ENCODE measurements at regions not wholly inside any gene's neighbourhood (a gene's known extent, or its start where the extent isn't known, plus 50 kb on each side); places are given as distances from the start of the nearest gene placed in this dataset.

DNA sequence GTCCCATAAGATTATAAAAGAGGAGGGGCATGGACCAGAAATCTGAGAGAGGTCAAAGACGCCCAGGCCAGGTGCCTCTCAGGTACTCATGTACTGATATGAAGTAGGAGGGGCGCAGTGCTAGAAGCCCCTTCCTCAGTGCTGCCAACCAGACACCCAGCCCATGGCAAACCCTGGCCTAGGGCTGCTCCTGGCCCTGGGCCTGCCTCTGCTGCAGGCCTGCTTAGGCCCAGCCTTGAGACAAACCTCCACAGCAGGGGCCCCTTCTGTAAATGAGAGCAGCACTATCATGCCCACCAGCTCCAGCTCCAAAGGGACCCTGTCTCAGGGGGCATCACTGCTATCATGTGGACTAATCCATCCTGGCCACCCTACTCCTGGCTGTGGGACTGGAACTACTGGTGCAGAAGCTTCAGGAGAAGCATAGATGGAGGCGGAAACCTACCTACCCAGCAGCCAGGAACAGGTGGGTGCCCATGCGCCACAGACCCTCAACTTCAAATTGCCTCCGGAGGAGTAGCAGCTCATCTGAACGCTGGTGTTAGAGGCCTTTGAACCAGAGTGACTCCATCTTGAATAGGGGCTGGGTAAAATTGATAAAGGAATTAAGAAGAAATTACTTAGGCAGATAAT lies 72.4 kb upstream of the LGSN start:
- BruUV-seq (replicated peaks), result no TSS peak
- CTCF ChIA-PET, result no interaction called here
- no peaks in the 10 kb centered on the region for H3K27me3 Mint-ChIP-seq (ENCODE audit: unreplicated experiment)

DNA sequence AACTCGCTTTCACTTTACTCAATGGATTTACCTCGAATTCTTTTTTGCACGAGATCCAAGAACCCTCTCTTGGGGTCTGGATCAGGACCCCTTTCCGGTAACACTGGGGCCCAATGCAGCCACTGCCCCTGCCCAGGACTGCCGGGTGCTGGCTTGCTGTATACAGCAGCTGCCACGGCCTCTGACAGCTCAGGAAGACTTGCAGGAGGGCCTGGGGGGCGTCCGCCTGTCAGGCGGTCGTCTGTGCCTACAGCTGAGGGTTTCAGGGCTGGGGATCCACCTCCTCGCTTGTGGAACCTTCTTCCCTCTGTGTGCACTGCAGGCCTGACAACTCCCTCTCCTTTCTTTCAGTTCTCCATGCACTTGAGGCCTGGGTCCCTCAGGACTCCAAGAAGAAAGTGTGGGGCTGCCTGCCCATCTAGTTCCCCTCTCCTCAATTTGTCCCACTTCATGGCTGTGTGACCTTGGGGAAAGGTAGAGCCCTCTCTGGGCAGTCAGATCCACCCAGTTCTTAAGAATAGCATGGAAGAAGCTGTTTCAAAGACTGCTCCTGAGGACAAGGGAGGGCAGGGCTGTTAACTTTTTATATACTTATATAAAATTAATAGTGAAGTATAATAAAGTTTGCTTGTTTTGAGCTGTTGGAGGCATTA lies 75.0 kb upstream of the LGSN start:
- Mint-ChIP-seq H3K36me3 (ENCODE audit: insufficient read depth, unreplicated experiment) (no peaks in the 10 kb centered on the region), H3K9me3 (ENCODE audit: low read depth, unreplicated experiment) (peaks cover 4% of the 10 kb centered on the region), H3K4me3 (ENCODE audit: low read depth, unreplicated experiment) (no peak overlapping the region), H3K27ac (ENCODE audit: unreplicated experiment) (no peak overlapping the region), H3K4me1 (ENCODE audit: low read depth, unreplicated experiment) (no peaks in the 10 kb centered on the region), H3K27me3 (ENCODE audit: unreplicated experiment) (no peaks in the 10 kb centered on the region)
- no peak for DNase-seq
- TF ChIP-seq, protein P1, sequence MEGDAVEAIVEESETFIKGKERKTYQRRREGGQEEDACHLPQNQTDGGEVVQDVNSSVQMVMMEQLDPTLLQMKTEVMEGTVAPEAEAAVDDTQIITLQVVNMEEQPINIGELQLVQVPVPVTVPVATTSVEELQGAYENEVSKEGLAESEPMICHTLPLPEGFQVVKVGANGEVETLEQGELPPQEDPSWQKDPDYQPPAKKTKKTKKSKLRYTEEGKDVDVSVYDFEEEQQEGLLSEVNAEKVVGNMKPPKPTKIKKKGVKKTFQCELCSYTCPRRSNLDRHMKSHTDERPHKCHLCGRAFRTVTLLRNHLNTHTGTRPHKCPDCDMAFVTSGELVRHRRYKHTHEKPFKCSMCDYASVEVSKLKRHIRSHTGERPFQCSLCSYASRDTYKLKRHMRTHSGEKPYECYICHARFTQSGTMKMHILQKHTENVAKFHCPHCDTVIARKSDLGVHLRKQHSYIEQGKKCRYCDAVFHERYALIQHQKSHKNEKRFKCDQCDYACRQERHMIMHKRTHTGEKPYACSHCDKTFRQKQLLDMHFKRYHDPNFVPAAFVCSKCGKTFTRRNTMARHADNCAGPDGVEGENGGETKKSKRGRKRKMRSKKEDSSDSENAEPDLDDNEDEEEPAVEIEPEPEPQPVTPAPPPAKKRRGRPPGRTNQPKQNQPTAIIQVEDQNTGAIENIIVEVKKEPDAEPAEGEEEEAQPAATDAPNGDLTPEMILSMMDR (IDR thresholded peaks at IDR 0.05; ENCODE audit: unreplicated experiment), result no peak
- no TSS peak for BruUV-seq (replicated peaks)
- CTCF ChIA-PET, result no interaction called here
- intact Hi-C loops (cut with micrococcal nuclease; ENCODE audit: unreplicated experiment), result no loop called here

More for the DNA sequence above, 72.4 kb upstream of the LGSN start:
- peaks cover 4% of the 10 kb centered on the region for H3K9me3 Mint-ChIP-seq (ENCODE audit: low read depth, unreplicated experiment)
- H3K36me3 Mint-ChIP-seq (ENCODE audit: insufficient read depth, unreplicated experiment), result no peaks in the 10 kb centered on the region
- no peak for DNase-seq
- intact Hi-C loops (cut with micrococcal nuclease; ENCODE audit: unreplicated experiment), result no loop called here
- TF ChIP-seq, protein P1 (IDR thresholded peaks at IDR 0.05; ENCODE audit: unreplicated experiment), result no peak
- H3K4me1 Mint-ChIP-seq (ENCODE audit: low read depth, unreplicated experiment), result no peaks in the 10 kb centered on the region
- H3K27ac Mint-ChIP-seq (ENCODE audit: unreplicated experiment), result no peak overlapping the region
- H3K4me3 Mint-ChIP-seq (ENCODE audit: low read depth, unreplicated experiment), result no peak overlapping the region

DNA sequence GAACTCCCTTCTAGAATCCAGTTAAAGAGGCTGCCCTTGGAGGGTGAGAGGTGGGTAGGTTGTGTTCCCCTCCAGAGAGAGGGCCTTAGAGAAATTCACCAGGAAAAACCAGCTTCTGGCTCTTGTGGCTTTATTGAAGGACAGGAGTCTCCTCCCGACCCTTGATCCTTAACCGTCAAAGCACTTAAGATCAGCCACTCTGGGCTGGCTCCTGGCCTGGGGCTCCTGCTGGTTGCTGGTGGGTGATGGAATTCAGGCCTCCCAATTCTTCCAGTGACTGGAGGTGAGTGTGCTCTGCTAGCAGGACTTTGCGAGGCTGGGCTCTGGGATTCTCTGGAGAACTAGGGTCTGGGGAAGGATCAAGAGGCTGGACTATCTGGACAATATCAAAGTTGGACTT lies 75.6 kb upstream of the LGSN start:
- peaks cover 4% of the 10 kb centered on the region for H3K9me3 Mint-ChIP-seq (ENCODE audit: low read depth, unreplicated experiment)
- BruUV-seq (replicated peaks), result no TSS peak
- H3K36me3 Mint-ChIP-seq (ENCODE audit: insufficient read depth, unreplicated experiment), result no peaks in the 10 kb centered on the region
- H3K4me1 Mint-ChIP-seq (ENCODE audit: low read depth, unreplicated experiment), result no peaks in the 10 kb centered on the region
- no peaks in the 10 kb centered on the region for H3K27me3 Mint-ChIP-seq (ENCODE audit: unreplicated experiment)
- CTCF ChIA-PET, result no interaction called here
- H3K27ac Mint-ChIP-seq (ENCODE audit: unreplicated experiment), result no peak overlapping the region
- TF ChIP-seq, protein P1 (IDR thresholded peaks at IDR 0.05; ENCODE audit: unreplicated experiment), result no peak
- no peak overlapping the region for H3K4me3 Mint-ChIP-seq (ENCODE audit: low read depth, unreplicated experiment)
- intact Hi-C loops (cut with micrococcal nuclease; ENCODE audit: unreplicated experiment), result no loop called here
- DNase-seq, result no peak

DNA sequence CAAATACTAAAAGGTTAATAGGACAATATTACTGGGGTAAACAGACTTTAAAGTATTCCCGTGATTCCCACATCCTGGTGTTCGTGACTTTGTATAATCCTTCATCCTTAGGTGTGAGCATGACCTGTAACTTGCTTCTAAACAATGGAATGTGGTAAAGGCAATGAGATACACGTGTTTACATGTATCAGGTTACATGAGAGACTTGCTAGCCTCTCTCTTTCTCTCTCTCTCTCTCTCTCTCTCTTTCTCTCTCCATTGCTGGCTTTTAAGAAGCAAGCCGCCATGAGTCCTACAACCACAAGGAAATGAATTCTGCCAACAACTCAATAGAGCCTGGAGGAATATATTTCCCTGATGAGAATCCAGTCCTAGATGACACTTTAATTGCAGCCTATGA lies 83.9 kb upstream of the LGSN start:
- no peak overlapping the region for H3K27ac Mint-ChIP-seq (ENCODE audit: unreplicated experiment)
- H3K4me3 Mint-ChIP-seq (ENCODE audit: low read depth, unreplicated experiment), result no peak overlapping the region
- H3K9me3 Mint-ChIP-seq (ENCODE audit: low read depth, unreplicated experiment), result no peaks in the 10 kb centered on the region
- DNase-seq, result no peak
- TF ChIP-seq, protein P1 (IDR thresholded peaks at IDR 0.05; ENCODE audit: unreplicated experiment), result no peak
- intact Hi-C loops (cut with micrococcal nuclease; ENCODE audit: unreplicated experiment), result no loop called here
- H3K36me3 Mint-ChIP-seq (ENCODE audit: insufficient read depth, unreplicated experiment), result no peaks in the 10 kb centered on the region
- no TSS peak for BruUV-seq (replicated peaks)
- H3K4me1 Mint-ChIP-seq (ENCODE audit: low read depth, unreplicated experiment), result peaks cover 9% of the 10 kb centered on the region
- H3K27me3 Mint-ChIP-seq (ENCODE audit: unreplicated experiment), result no peaks in the 10 kb centered on the region
- CTCF ChIA-PET, result no interaction called here

Measured in Calu3 (cell line).